ENCODE measurements at regions not wholly inside any gene's neighbourhood (a gene's known extent, or its start where the extent isn't known, plus 50 kb on each side); places are given as distances from the start of the nearest gene placed in this dataset.

DNA sequence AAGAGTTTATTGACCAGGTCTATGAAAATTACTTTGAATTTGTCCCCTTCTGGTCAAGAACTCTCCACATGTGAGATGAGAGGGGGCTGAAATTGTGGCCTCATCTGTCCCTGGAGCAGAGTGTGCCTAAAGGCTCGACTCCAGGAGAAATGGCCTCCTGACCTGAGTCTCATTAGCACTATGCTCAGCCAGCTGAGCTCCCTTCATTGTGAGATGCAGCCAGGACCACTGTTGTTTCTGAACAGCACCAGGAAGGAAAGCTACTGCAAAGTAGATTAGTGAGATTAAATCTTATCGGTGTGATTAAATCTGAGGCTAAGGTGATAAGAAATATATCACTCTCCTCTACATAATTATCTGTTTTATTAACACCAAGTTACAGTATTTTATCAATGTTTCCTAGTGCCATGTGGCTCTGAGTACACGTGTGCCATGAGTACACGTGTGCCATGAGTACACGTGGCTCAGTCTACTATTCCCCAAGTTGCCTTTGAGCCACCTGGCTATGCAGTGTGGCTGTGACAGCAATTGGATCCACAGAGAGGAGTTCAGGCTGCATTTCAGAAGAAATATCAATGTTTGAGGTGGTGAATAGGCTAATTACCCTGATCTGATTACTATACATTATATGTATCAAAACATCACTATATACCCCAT lies 126.9 kb downstream of the IPMK start:
- Mint-ChIP-seq H3K9me3 (no peaks in the 10 kb centered on the region), H3K36me3 (no peaks in the 10 kb centered on the region), H3K27me3 (peaks cover 3% of the 10 kb centered on the region), H3K4me3 (no peak overlapping the region), H3K4me1 (ENCODE audit: unreplicated experiment) (peaks cover 8% of the 10 kb centered on the region), H3K27ac (no peak overlapping the region)
- no peak for DNase-seq (ENCODE audit: extremely low spot score, unreplicated experiment)
- TF ChIP-seq, protein P1, sequence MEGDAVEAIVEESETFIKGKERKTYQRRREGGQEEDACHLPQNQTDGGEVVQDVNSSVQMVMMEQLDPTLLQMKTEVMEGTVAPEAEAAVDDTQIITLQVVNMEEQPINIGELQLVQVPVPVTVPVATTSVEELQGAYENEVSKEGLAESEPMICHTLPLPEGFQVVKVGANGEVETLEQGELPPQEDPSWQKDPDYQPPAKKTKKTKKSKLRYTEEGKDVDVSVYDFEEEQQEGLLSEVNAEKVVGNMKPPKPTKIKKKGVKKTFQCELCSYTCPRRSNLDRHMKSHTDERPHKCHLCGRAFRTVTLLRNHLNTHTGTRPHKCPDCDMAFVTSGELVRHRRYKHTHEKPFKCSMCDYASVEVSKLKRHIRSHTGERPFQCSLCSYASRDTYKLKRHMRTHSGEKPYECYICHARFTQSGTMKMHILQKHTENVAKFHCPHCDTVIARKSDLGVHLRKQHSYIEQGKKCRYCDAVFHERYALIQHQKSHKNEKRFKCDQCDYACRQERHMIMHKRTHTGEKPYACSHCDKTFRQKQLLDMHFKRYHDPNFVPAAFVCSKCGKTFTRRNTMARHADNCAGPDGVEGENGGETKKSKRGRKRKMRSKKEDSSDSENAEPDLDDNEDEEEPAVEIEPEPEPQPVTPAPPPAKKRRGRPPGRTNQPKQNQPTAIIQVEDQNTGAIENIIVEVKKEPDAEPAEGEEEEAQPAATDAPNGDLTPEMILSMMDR (conservative IDR thresholded peaks at IDR 0.05) = no peak

DNA sequence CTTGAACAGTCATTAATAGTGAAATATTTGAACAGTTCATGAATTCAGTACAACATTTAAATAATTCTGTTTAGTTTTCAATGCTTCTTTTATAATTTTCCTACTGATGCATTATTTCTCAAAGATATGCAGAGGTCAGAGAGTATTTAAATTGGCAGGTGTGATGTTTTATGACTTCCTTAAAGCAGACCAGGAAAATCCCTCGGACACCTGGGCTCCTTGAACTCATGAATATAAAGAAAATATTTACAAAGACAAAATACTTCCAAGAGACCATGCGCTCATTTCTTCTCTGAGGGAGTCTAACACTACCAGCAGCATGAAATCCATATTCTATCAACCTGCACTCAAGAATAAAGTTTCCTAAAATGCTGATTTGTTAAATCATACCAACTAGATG lies 127.6 kb downstream of the IPMK start:
- TF ChIP-seq, protein P1 (conservative IDR thresholded peaks at IDR 0.05) = no peak
- Mint-ChIP-seq H3K27me3 (no peaks in the 10 kb centered on the region), H3K27ac (no peak overlapping the region), H3K4me3 (no peak overlapping the region), H3K9me3 (no peaks in the 10 kb centered on the region), H3K36me3 (no peaks in the 10 kb centered on the region), H3K4me1 (ENCODE audit: unreplicated experiment) (peaks cover 8% of the 10 kb centered on the region)
- no peak for DNase-seq (ENCODE audit: extremely low spot score, unreplicated experiment)

DNA sequence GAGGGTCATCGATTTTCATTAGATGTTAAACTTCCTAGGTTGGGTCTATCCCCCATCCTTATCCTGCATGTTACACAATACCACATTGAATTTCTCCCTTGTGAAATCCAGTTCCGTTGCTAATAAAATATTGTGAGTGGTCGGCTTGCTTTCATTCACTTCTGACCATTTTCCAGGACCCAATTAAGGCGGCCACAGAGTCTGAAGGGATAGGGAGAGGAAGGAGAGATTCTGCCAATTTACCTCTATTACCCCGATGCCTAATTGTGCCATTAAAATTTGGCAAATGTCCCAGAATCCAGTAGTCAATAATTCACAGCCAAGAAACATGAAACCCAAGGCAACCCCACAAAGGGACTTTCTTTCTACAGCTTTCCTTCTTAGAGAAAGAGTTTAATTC lies 129.9 kb downstream of the IPMK start:
- Mint-ChIP-seq H3K27ac (no peak overlapping the region), H3K27me3 (no peaks in the 10 kb centered on the region), H3K4me3 (no peak overlapping the region), H3K36me3 (no peaks in the 10 kb centered on the region), H3K4me1 (ENCODE audit: unreplicated experiment) (peaks cover 8% of the 10 kb centered on the region), H3K9me3 (no peaks in the 10 kb centered on the region)
- TF ChIP-seq, protein P1 (conservative IDR thresholded peaks at IDR 0.05) = no peak
- DNase-seq (ENCODE audit: extremely low spot score, unreplicated experiment) = no peak

DNA sequence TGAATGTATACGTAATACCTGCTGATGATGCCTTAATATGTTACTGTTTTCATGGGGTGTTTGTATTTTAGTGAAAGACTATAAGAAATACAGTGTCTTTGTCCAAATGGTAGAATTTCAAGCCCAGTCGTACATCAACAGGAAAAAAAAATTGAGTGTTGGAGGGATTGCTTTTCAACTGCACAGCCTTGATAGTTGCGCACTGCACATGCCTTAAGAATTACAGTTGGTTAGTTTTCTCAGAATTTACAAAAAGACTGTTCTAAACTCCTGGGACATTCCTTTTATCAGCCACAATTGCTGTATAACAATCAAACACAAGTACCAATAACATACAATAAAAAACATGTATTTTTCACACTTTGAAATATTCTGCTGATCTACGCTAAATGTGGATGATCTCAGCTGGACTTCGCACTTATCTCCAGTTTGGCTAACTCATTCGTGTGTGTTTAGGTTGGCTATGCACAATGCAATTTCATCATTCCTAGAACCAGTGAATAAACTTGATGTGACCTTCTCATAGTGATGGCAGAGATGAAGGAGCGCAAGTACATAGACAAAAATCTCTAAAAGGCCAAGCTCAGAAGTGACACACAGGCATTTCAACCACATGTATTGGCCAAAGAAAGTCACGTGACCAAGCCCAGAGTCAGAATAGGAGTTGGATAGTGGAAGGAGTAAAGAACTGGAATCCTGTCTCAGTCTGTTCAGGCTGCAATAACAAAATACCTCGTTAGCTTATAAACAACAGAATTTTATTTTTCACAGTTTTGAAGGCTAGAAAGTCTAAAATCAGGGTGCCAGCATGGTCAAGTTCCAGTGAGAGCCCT lies 152.3 kb downstream of the IPMK start:
- Mint-ChIP-seq H3K27ac (no peak overlapping the region), H3K4me3 (no peak overlapping the region), H3K36me3 (no peaks in the 10 kb centered on the region), H3K4me1 (ENCODE audit: unreplicated experiment) (peaks cover 5% of the 10 kb centered on the region), H3K27me3 (no peaks in the 10 kb centered on the region), H3K9me3 (no peaks in the 10 kb centered on the region)
- TF ChIP-seq, protein P1 (conservative IDR thresholded peaks at IDR 0.05) = no peak
- no peak for DNase-seq (ENCODE audit: extremely low spot score, unreplicated experiment)

DNA sequence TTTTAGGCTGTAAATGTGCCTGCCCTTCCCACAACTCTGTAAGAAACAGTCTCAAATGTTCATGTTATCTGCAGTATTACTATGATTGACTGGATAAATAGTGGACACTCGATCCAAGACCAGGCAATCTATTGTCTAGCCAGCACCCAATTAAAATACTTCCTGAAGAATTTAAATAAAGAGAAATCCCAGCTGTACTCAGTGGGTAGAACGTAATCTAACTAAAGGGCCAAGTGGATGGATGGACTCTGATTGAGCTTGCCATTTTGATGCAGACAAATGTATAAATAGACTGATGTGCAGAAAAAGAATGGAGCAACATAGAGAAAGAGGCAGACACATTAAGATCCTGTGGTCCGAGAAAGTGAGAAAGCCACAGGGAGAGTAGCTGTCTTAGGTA lies 158.0 kb downstream of the IPMK start:
- Mint-ChIP-seq H3K27ac (no peak overlapping the region), H3K36me3 (no peaks in the 10 kb centered on the region), H3K9me3 (no peaks in the 10 kb centered on the region), H3K4me3 (no peak overlapping the region), H3K4me1 (ENCODE audit: unreplicated experiment) (peaks cover 5% of the 10 kb centered on the region), H3K27me3 (no peaks in the 10 kb centered on the region)
- DNase-seq (ENCODE audit: extremely low spot score, unreplicated experiment) = no peak
- TF ChIP-seq, protein P1 (conservative IDR thresholded peaks at IDR 0.05) = no peak
